Mesenchymal stem cell (in vitro differentiated cells and primary cell): ENCODE measurements at regions not wholly inside any gene's neighbourhood (a gene's known extent, or its start where the extent isn't known, plus 50 kb on each side); places are given as distances from the start of the nearest gene placed in this dataset.
A peak's percentile ranks its signal among the peaks of the same experiment; 100 is the strongest.
"Not testable (repeated sequence)": the region's sequence is repeated elsewhere in the genome, so short reads cannot be mapped to it uniquely, and the experiment has no call there.

Experiments used
- DNase-seq: peaks from one replicate; pipeline ENCODE4 v3.0.0-alpha.2; 2013
- H2AFZ ChIP-seq: one replicate; pipeline ENCODE4 v1.6.1; 2013; ENCODE audit warnings: low read depth, mild to moderate bottlenecking, control low read depth, inconsistent platforms, low read length, moderate library complexity
- H2AK5ac ChIP-seq: 2 replicates; pipeline ENCODE4 v1.6.1; 2013; ENCODE audit warnings: low read length, moderate library complexity, mild to moderate bottlenecking, inconsistent platforms; ENCODE audit not compliant: severe bottlenecking
- H2BK120ac ChIP-seq: one replicate; pipeline ENCODE4 v1.6.1; 2013; ENCODE audit warnings: low read depth, mild to moderate bottlenecking, inconsistent platforms, low read length, moderate library complexity
- H2BK12ac ChIP-seq, 2 experiments: one replicate each; pipeline ENCODE4 v1.6.1; 2013; ENCODE audit warnings: inconsistent platforms in 2 of 2, low read length in 2 of 2, mild to moderate bottlenecking in 2 of 2, moderate library complexity in 2 of 2, control low read depth in 1 of 2
- H2BK15ac ChIP-seq: one replicate; pipeline ENCODE4 v1.6.1; 2013; ENCODE audit warnings: mild to moderate bottlenecking, low read depth, inconsistent platforms; ENCODE audit not compliant: poor library complexity, severe bottlenecking
- H2BK5ac ChIP-seq: 2 replicates; pipeline ENCODE4 v1.6.1; 2013; ENCODE audit warnings: low read depth, mild to moderate bottlenecking, low read length, control low read depth, inconsistent platforms; ENCODE audit not compliant: poor library complexity, severe bottlenecking
- H3K14ac ChIP-seq, 2 experiments: one replicate each; pipeline ENCODE4 v1.6.1; 2013; ENCODE audit warnings: inconsistent platforms in 2 of 2, low read length in 2 of 2, control low read depth in 1 of 2, mild to moderate bottlenecking in 1 of 2, moderate library complexity in 1 of 2
- H3K18ac ChIP-seq, 2 experiments: one replicate each; pipeline ENCODE4 v1.6.1; 2013; ENCODE audit warnings: inconsistent platforms in 2 of 2, low read length in 2 of 2, control low read depth in 1 of 2, low read depth in 1 of 2, mild to moderate bottlenecking in 1 of 2
- H3K23ac ChIP-seq, 2 experiments: one replicate each; pipeline ENCODE4 v1.6.1; 2013; ENCODE audit warnings: inconsistent platforms in 2 of 2, low read length in 2 of 2, mild to moderate bottlenecking in 2 of 2, moderate library complexity in 2 of 2, control low read depth in 1 of 2
- H3K27ac ChIP-seq: 2 replicates; pipeline ENCODE4 v1.5.1; 2013; ENCODE audit warnings: mild to moderate bottlenecking, moderate library complexity, low read length, control low read depth, inconsistent platforms; ENCODE audit not compliant: poor library complexity, severe bottlenecking
- H3K27me3 ChIP-seq, 2 experiments: 2 replicates each; pipeline versions ENCODE4 v1.6.1 to v1.7.0; 2013; ENCODE audit warnings: low read length in 2 of 2, mild to moderate bottlenecking in 2 of 2, moderate library complexity in 2 of 2, control low read depth in 1 of 2, inconsistent platforms in 1 of 2; ENCODE audit not compliant: control insufficient read depth in 1 of 2, insufficient read depth in 1 of 2
- H3K36me3 ChIP-seq, 2 experiments: 2 replicates each; pipeline versions ENCODE4 v1.6.1 to v1.7.0; 2013; ENCODE audit warnings: low read length in 2 of 2, control low read depth in 1 of 2, inconsistent platforms in 1 of 2, low read depth in 1 of 2, mild to moderate bottlenecking in 1 of 2; ENCODE audit not compliant: insufficient read depth in 2 of 2, control insufficient read depth in 1 of 2
- H3K4ac ChIP-seq, 2 experiments: one replicate each; pipeline ENCODE4 v1.6.1; 2013; ENCODE audit warnings: inconsistent platforms in 2 of 2, low read length in 2 of 2, mild to moderate bottlenecking in 2 of 2, moderate library complexity in 2 of 2, control low read depth in 1 of 2, low read depth in 1 of 2
- H3K4me1 ChIP-seq: 2 replicates; pipeline ENCODE4 v1.6.1; 2013; ENCODE audit warnings: low read depth, low read length, control low read depth; ENCODE audit not compliant: control insufficient read depth, insufficient read depth
- H3K4me2 ChIP-seq: 2 replicates; pipeline ENCODE4 v1.6.1; 2013; ENCODE audit warnings: low read length, mild to moderate bottlenecking, inconsistent platforms; ENCODE audit not compliant: poor library complexity, severe bottlenecking
- H3K4me3 ChIP-seq, 2 experiments: 2 replicates each; pipeline versions ENCODE4 v1.5.1 to v1.7.0; 2013; ENCODE audit warnings: low read length in 2 of 2, mild to moderate bottlenecking in 2 of 2, control low read depth in 1 of 2, low read depth in 1 of 2; ENCODE audit not compliant: insufficient read depth in 1 of 2
- H3K79me1 ChIP-seq: replicated peaks from 2 replicates; pipeline ENCODE4 v1.6.1; 2013; ENCODE audit warnings: mild to moderate bottlenecking, control low read depth, low read length, inconsistent platforms; ENCODE audit not compliant: poor library complexity, severe bottlenecking
- H3K9ac ChIP-seq: 2 replicates; pipeline ENCODE4 v1.7.0; 2013; ENCODE audit warnings: mild to moderate bottlenecking, low read length, moderate library complexity
- H3K9me3 ChIP-seq: 2 replicates; pipeline ENCODE4 v1.7.0; 2013; ENCODE audit warnings: mild to moderate bottlenecking, low read length; ENCODE audit not compliant: control insufficient read depth
- H4K8ac ChIP-seq: one replicate; pipeline ENCODE4 v1.6.1; 2013; ENCODE audit warnings: inconsistent platforms, mild to moderate bottlenecking, low read length, moderate library complexity
- H4K91ac ChIP-seq: one replicate; pipeline ENCODE4 v1.6.1; 2013; ENCODE audit warnings: mild to moderate bottlenecking, low read length, inconsistent platforms
- WGBS: methylation state at CpG from one replicate; pipeline ENCODE4 v1.1.7; 2013; ENCODE audit warnings: mixed read lengths; 5-methylcytosine and 5-hydroxymethylcytosine counted together

GRCh38 chr17:16872351-16873173 is 99.4 kb downstream of the TNFRSF13B start:
- Histone ChIP-seq H3K14ac (no peak overlapping the region), H3K4me1 (no peaks in the 10 kb centered on the region), H2BK120ac (no peak overlapping the region), H3K23ac (no peak overlapping the region), H2AFZ (no peak overlapping the region), H3K36me3 (no peaks in the 10 kb centered on the region), H4K91ac (no peak overlapping the region), H2BK15ac (no peak overlapping the region), H3K27me3 (peaks cover 4 to 30% of the 10 kb centered on the region in 2 experiments), H2BK5ac (no peak overlapping the region), H3K18ac (no peak overlapping the region), H3K9ac (no peak overlapping the region), H4K8ac (no peak overlapping the region), H2AK5ac (no peak overlapping the region), H3K4me2 (no peak overlapping the region), H3K27ac (no peak overlapping the region), H3K4ac (no peak overlapping the region), H3K79me1 (no peaks in the 10 kb centered on the region), H2BK12ac (no peak overlapping the region), H3K9me3 (no peaks in the 10 kb centered on the region), H3K4me3 (no peak overlapping the region)
- no peak for DNase-seq
- WGBS = 82% methylated on average over 16 of the region's 16 CpGs

DNA sequence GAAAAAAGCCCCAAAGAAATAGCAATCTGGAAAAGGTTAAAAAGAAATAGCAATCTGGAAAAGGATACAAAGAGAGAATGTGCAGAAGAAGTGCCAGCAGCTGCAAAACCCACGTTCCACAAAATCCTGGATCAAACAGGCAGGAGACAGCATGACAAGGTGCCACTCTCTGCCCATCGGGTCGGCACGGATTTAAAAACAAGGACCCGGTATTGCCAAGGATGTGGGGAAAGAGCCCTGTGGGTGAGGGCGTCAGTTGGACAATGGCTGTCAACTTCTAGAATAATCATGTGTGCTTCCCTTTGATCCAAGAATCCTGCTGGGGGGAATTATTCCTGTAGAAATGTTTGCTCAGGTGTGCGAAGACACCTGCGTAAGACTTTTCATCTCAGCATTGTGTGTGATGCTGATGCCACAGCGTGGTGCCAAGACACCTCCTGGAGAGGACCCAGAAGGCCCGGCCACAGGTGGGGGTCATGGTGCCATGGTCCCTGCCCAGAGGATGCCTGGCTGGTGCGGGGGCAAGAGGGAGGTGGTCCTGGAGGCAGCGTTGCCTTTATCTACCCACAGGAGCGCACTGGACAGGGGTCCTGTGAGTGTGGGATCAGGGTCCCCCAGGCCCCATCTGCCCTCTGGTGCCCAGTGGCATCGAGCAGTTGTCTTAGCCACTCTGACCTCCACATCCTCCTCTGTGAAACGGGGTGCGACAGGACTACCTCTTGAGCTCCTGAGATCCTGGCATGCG is 100.3 kb downstream of the TNFRSF13B start:
- not testable (repeated sequence) for H4K8ac ChIP-seq, H3K4me1 ChIP-seq, H3K36me3 ChIP-seq, DNase-seq, H3K4ac ChIP-seq, H2AK5ac ChIP-seq, H3K18ac ChIP-seq, H2BK12ac ChIP-seq, H3K23ac ChIP-seq, H2AFZ ChIP-seq, H3K14ac ChIP-seq, H2BK15ac ChIP-seq, H3K79me1 ChIP-seq, H3K9me3 ChIP-seq, H3K9ac ChIP-seq, H4K91ac ChIP-seq, H2BK120ac ChIP-seq, H3K27ac ChIP-seq, H2BK5ac ChIP-seq, H3K4me2 ChIP-seq
- 91% methylated on average over 17 of the region's 17 CpGs for WGBS
- Histone ChIP-seq H3K4me3 (peak overlapping the region in 1 of 2 experiments; percentile 1), H3K27me3 (peaks cover 4 to 30% of the 10 kb centered on the region in 2 experiments)

GRCh38 chr17:16870253-16871245 is 101.4 kb downstream of the TNFRSF13B start:
- no peaks in the 10 kb centered on the region for H3K79me1 ChIP-seq
- no peak overlapping the region for H2BK12ac ChIP-seq
- 79% methylated on average over 24 of the region's 26 CpGs for WGBS
- H3K9me3 ChIP-seq = no peaks in the 10 kb centered on the region
- H4K8ac ChIP-seq = no peak overlapping the region
- no peaks in the 10 kb centered on the region for H3K4me1 ChIP-seq
- H2BK120ac ChIP-seq = no peak overlapping the region
- H3K36me3 ChIP-seq = no peaks in the 10 kb centered on the region
- H4K91ac ChIP-seq = no peak overlapping the region
- no peak overlapping the region for H2BK15ac ChIP-seq
- peaks cover 4 to 30% of the 10 kb centered on the region in 2 experiments for H3K27me3 ChIP-seq
- H3K4ac ChIP-seq = no peak overlapping the region
- no peak for DNase-seq
- H2AFZ ChIP-seq = no peak overlapping the region
- H3K14ac ChIP-seq = no peak overlapping the region
- no peak overlapping the region for H3K9ac ChIP-seq
- no peak overlapping the region for H3K18ac ChIP-seq
- no peak overlapping the region for H3K27ac ChIP-seq
- no peak overlapping the region for H3K4me2 ChIP-seq
- no peak overlapping the region for H2AK5ac ChIP-seq
- no peak overlapping the region for H3K4me3 ChIP-seq
- H2BK5ac ChIP-seq = no peak overlapping the region
- no peak overlapping the region for H3K23ac ChIP-seq
